Loucy (cell line): ENCODE measurements at regions not wholly inside any gene's neighbourhood (a gene's known extent, or its start where the extent isn't known, plus 50 kb on each side); places are given as distances from the start of the nearest gene placed in this dataset.

Source experiments
- H2AFZ ChIP-seq: fragments of 200-600 bp; sonication (generic); 2 replicates; pipeline ENCODE4 v1.6.0; 2016; ENCODE audit warnings: antibody characterized with exemption, mild to moderate bottlenecking, low read length, moderate library complexity
- H3F3A ChIP-seq: fragments of 200-600 bp; 2 replicates; pipeline ENCODE4 v1.6.0; 2016; ENCODE audit warnings: antibody characterized with exemption, low read depth, mild to moderate bottlenecking
- H3K27me3 ChIP-seq: fragments of 200-600 bp; sonication (generic); 2 replicates; pipeline ENCODE4 v1.6.1; 2014; ENCODE audit warnings: low read length, mild to moderate bottlenecking; ENCODE audit not compliant: insufficient read depth, poor library complexity, severe bottlenecking
- H3K36me3 ChIP-seq: fragments of 200-600 bp; sonication (generic); 2 replicates; pipeline ENCODE4 v1.6.1; 2016; ENCODE audit warnings: low read length; ENCODE audit not compliant: insufficient read depth
- H3K4me1 ChIP-seq: fragments of 200-600 bp; sonication (generic); 2 replicates; pipeline ENCODE4 v1.5.1; 2014; ENCODE audit warnings: low read length, mild to moderate bottlenecking; ENCODE audit not compliant: insufficient read depth, poor library complexity, severe bottlenecking
- H3K4me2 ChIP-seq: fragments of 200-600 bp; sonication (generic); 2 replicates; pipeline ENCODE4 v1.6.0; 2014; ENCODE audit warnings: antibody characterized with exemption, low read length, low read depth, mild to moderate bottlenecking; ENCODE audit not compliant: poor library complexity, severe bottlenecking
- H3K4me3 ChIP-seq: fragments of 200-600 bp; sonication (generic); 2 replicates; pipeline ENCODE4 v1.5.1; 2014; ENCODE audit warnings: low read length, mild to moderate bottlenecking, mixed read lengths; ENCODE audit not compliant: poor library complexity, severe bottlenecking
- H3K79me2 ChIP-seq: fragments of 200-600 bp; sonication (generic); 2 replicates; pipeline ENCODE4 v1.6.1; 2014; ENCODE audit warnings: low read length; ENCODE audit not compliant: insufficient read depth
- H3K9ac ChIP-seq: fragments of 200-600 bp; sonication (generic); 2 replicates; pipeline ENCODE4 v1.6.0; 2014; ENCODE audit warnings: mild to moderate bottlenecking, low read depth, low read length, moderate library complexity; ENCODE audit not compliant: poor library complexity, severe bottlenecking
- H3K9me2 ChIP-seq: fragments of 200-600 bp; sonication (generic); replicated peaks from 2 replicates; pipeline ENCODE4 v1.6.1; 2016; ENCODE audit warnings: low read depth, low read length, mixed read lengths
- H3K9me3 ChIP-seq: fragments of 200-600 bp; sonication (generic); 2 replicates; pipeline ENCODE4 v1.6.1; 2014; ENCODE audit warnings: mild to moderate bottlenecking, antibody characterized with exemption, low read length, low read depth; ENCODE audit not compliant: insufficient read depth
- H4K20me1 ChIP-seq: fragments of 200-600 bp; sonication (generic); 2 replicates; pipeline ENCODE4 v1.6.0; 2014; ENCODE audit warnings: antibody characterized with exemption, low read length, mild to moderate bottlenecking; ENCODE audit not compliant: insufficient read depth, poor library complexity, severe bottlenecking
- EZH2phosphoT487 ChIP-seq: fragments of 200-600 bp; IDR thresholded peaks from 2 replicates; pipeline ENCODE4 v1.6.1; 2018; ENCODE audit warnings: antibody characterized with exemption, mild to moderate bottlenecking, moderate library complexity, borderline replicate concordance
- TF ChIP-seq, protein P1 (sequence below): fragments of 200-600 bp; sonication (generic); conservative IDR thresholded peaks from 2 replicates; pipeline ENCODE4 v1.5.1; 2014; ENCODE audit warnings: mild to moderate bottlenecking, antibody characterized with exemption, low read length

DNA sequence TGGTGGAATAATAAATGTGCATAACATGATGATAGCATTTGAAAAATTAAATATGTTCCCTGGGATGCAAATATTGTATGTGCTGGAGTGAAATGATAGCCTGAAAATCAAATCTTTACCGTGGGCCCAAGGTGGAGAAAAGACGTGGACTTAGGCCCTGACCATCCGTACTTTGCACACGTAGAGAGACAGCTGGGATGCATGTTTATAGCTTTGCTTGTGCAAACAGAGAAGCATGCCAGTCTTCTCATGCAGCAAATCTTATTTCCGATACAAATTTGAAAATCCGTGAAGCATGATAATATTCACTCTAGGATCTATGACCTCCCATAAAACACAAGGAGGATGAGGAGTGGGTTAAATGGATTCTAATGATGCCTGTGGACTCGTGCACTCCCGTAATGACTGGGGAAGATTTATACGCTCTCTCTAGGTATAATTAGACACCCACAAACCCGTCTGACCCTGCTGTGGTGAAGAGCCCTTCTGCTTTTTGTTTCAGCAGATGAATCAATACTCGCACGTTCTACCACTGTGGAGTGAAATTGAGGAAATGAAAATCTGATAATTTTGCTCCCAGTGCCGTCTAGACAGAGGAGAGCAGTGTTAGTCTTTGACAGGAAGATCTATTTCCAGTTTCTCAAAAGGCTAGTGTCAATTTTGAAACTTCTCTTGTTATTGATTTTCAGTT lies 810.3 kb upstream of the SALL3 start:
- no peak overlapping the region for H2AFZ ChIP-seq
- H3K9me2 ChIP-seq = no peaks in the 10 kb centered on the region
- no peaks in the 10 kb centered on the region for H3K4me1 ChIP-seq
- H3K79me2 ChIP-seq = no peaks in the 10 kb centered on the region
- H3K36me3 ChIP-seq = no peaks in the 10 kb centered on the region
- no peak overlapping the region for H3K9ac ChIP-seq
- H3K4me3 ChIP-seq = no peak overlapping the region
- H3K4me2 ChIP-seq = no peak overlapping the region
- no peak for TF ChIP-seq EZH2phosphoT487
- TF ChIP-seq, protein P1, sequence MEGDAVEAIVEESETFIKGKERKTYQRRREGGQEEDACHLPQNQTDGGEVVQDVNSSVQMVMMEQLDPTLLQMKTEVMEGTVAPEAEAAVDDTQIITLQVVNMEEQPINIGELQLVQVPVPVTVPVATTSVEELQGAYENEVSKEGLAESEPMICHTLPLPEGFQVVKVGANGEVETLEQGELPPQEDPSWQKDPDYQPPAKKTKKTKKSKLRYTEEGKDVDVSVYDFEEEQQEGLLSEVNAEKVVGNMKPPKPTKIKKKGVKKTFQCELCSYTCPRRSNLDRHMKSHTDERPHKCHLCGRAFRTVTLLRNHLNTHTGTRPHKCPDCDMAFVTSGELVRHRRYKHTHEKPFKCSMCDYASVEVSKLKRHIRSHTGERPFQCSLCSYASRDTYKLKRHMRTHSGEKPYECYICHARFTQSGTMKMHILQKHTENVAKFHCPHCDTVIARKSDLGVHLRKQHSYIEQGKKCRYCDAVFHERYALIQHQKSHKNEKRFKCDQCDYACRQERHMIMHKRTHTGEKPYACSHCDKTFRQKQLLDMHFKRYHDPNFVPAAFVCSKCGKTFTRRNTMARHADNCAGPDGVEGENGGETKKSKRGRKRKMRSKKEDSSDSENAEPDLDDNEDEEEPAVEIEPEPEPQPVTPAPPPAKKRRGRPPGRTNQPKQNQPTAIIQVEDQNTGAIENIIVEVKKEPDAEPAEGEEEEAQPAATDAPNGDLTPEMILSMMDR = no peak
- H3F3A ChIP-seq = no peaks in the 10 kb centered on the region
- no peaks in the 10 kb centered on the region for H4K20me1 ChIP-seq
- peaks cover 5% of the 10 kb centered on the region; the same call in 1 of the 2 replicates for H3K9me3 ChIP-seq
- H3K27me3 ChIP-seq = no peaks in the 10 kb centered on the region

DNA sequence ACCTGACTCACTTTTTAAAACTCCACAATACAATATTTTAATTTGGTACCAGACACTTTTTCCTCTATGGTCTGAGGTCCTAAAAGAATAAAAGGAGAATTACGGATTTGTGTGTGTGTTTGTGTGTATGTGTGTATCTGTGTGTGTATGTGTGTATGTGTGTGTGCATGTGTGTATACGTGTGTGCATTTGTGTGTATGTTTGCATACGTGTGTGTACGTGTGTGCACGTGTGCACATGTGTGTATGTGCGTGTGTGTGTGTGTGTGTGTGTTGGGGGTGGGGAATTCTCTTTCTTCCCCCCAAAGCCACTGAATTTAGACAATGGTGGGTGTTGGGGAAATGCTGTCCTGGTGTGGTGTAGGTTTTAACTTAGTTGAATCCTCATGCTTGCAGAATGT lies 807.7 kb upstream of the SALL3 start:
- H4K20me1 ChIP-seq = no peaks in the 10 kb centered on the region

DNA sequence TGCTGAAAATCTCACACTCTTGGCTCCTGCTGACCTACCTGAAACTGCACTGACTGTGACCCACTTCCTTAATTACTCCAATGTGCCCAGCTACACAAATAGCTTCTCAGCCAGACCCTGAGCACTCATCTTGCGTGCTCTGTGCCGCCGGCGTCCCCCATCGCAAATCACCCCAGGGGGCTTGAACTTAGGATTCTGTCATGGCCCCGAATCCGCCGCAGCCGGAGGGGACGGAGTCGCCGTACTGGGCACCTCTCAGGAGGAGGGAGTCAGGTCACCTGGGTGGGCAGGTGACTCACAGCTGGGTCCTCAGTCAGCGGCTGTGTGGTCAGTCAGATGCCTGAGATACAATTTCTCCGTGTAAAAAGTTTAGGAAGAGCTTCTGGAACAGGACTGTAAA lies 804.9 kb upstream of the SALL3 start:
- H3K27me3 ChIP-seq = no peaks in the 10 kb centered on the region
- TF ChIP-seq EZH2phosphoT487 = no peak
- TF ChIP-seq, protein P1 = no peak
- no peaks in the 10 kb centered on the region for H3K36me3 ChIP-seq
- no peaks in the 10 kb centered on the region for H3K79me2 ChIP-seq
- peaks cover 6% of the 10 kb centered on the region; the same call in 1 of the 2 replicates for H3K9me3 ChIP-seq
- no peaks in the 10 kb centered on the region for H3F3A ChIP-seq
- H2AFZ ChIP-seq = no peak overlapping the region
- no peaks in the 10 kb centered on the region for H4K20me1 ChIP-seq
- no peaks in the 10 kb centered on the region for H3K4me1 ChIP-seq
- no peak overlapping the region for H3K4me3 ChIP-seq
- no peak overlapping the region for H3K4me2 ChIP-seq
- no peaks in the 10 kb centered on the region for H3K9me2 ChIP-seq
- no peak overlapping the region for H3K9ac ChIP-seq

More for the DNA sequence above, 807.7 kb upstream of the SALL3 start:
- Histone ChIP-seq H3K4me3 (no peak overlapping the region), H3K4me2 (no peak overlapping the region), H3K36me3 (no peaks in the 10 kb centered on the region), H3F3A (no peaks in the 10 kb centered on the region), H3K79me2 (no peaks in the 10 kb centered on the region), H3K9me2 (no peaks in the 10 kb centered on the region), H2AFZ (no peak overlapping the region), H3K27me3 (no peaks in the 10 kb centered on the region), H3K9ac (no peak overlapping the region), H3K4me1 (no peaks in the 10 kb centered on the region), H3K9me3 (peaks cover 6% of the 10 kb centered on the region; the same call in 1 of the 2 replicates)
- TF ChIP-seq, protein P1 = no peak
- TF ChIP-seq EZH2phosphoT487 = no peak
